ENCODE measurements at regions not wholly inside any gene's neighbourhood (a gene's known extent, or its start where the extent isn't known, plus 50 kb on each side); places are given as distances from the start of the nearest gene placed in this dataset.

DNA sequence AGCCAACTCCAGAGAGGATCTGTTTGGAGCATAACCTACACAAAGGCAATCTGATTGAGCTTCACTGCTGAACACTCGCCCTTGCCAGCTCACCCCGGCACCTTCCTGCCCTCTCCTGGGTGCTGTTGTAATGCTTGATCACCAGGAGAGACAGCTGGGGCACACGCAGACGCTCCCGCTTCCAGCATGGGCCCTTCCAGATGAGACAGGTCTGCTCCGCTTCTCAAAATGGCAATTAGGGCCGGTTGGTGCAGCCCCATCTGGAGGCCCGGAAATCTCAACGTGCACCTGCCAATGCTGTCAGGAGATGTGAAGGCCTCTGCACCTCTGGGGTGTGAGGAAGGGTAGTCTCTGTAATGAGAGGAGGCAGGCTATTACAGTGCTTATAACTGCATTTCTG lies 206.1 kb downstream of the ABCC12 start:
- Histone ChIP-seq H3K79me2 (ENCODE audit: insufficient read depth) (no peaks in the 10 kb centered on the region), H3K27me3 (replicated peaks; ENCODE audit: insufficient read depth) (no peaks in the 10 kb centered on the region), H3K4me3 (no peak overlapping the region), H3K9me2 (ENCODE audit: insufficient read depth) (no peaks in the 10 kb centered on the region), H3F3A (ENCODE audit: insufficient read depth) (no peaks in the 10 kb centered on the region), H3K27ac (no peak overlapping the region), H4K20me1 (ENCODE audit: insufficient read depth) (no peaks in the 10 kb centered on the region), H3K36me3 (ENCODE audit: low read depth) (no peaks in the 10 kb centered on the region), H3K9me3 (ENCODE audit: low read depth) (no peaks in the 10 kb centered on the region), H3K4me1 (ENCODE audit: insufficient read depth) (no peaks in the 10 kb centered on the region), H2AFZ (no peak overlapping the region), H3K9ac (no peak overlapping the region), H3K4me2 (ENCODE audit: unreplicated experiment) (no peak overlapping the region)
- in situ Hi-C loops (cut with MboI) = no loop called here
- WGBS, 2 experiments (ENCODE audit: low coverage in 1 of 2, low lambda C conversion rate in 2 of 2, missing lambda C conversion rate in 2 of 2) = 57 to 66% methylated on average over 9 of the region's 9 CpGs
- TF ChIP-seq EZH2phosphoT487 (IDR thresholded peaks at IDR 0.05; ENCODE audit: insufficient read depth, low read depth) = no peak
- no peak for TF ChIP-seq EZH2 (IDR thresholded peaks at IDR 0.05; ENCODE audit: insufficient read depth, poor library complexity, severe bottlenecking)
- DNase-seq = no peak

DNA sequence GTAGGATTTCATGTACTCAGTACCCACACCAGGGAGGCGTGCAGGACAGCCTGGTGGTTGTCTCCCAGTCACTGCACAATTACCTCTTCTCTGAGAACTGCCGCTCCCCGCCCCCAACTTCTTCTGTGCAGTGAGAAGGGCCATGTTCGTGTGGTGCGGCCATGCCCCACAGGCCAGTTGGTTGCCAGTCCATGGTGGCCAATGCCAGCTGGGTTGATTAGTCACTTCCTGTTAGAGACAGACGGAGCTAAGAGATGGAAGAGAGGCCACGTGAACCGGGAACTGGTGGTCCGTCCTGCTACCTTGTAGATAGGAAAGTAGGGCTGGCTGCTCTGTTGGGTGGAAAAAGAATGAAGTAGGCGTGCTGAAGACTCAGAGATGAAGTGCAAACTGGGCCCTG lies 206.5 kb downstream of the ABCC12 start:
- 69 to 72% methylated on average over 10 of the region's 10 CpGs for WGBS, 2 experiments (ENCODE audit: low coverage in 1 of 2, low lambda C conversion rate in 2 of 2, missing lambda C conversion rate in 2 of 2)
- in situ Hi-C loops (cut with MboI) = no loop called here

DNA sequence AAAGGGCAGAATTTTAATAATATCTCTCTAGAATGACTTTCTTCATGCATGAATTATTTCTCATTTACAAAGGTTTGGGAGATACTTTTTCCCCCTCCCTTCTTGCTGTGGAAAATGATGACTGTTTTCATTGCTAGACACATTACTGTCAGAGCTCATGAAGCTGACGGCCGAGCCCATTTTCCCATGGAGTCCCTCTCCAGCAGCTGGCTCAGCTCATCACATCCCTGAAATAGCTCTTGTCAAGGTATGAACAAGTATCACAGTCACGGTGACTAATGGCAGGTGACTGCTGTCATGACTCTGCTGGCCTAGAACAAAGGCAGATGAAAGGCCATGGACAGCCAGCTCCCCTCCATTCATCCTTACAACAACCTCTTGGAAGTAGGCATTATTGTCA lies 208.1 kb downstream of the ABCC12 start:
- in situ Hi-C loops (cut with MboI) = no loop called here
- Histone ChIP-seq H3K4me3 (no peak overlapping the region), H2AFZ (no peak overlapping the region), H3K4me2 (ENCODE audit: unreplicated experiment) (no peak overlapping the region), H3F3A (ENCODE audit: insufficient read depth) (no peaks in the 10 kb centered on the region), H3K9ac (no peak overlapping the region), H3K9me3 (ENCODE audit: low read depth) (no peaks in the 10 kb centered on the region), H3K79me2 (ENCODE audit: insufficient read depth) (no peaks in the 10 kb centered on the region), H4K20me1 (ENCODE audit: insufficient read depth) (no peaks in the 10 kb centered on the region), H3K27me3 (replicated peaks; ENCODE audit: insufficient read depth) (no peaks in the 10 kb centered on the region), H3K9me2 (ENCODE audit: insufficient read depth) (no peaks in the 10 kb centered on the region), H3K36me3 (ENCODE audit: low read depth) (no peaks in the 10 kb centered on the region), H3K4me1 (ENCODE audit: insufficient read depth) (no peaks in the 10 kb centered on the region), H3K27ac (no peak overlapping the region)
- DNase-seq = no peak
- TF ChIP-seq EZH2phosphoT487 (IDR thresholded peaks at IDR 0.05; ENCODE audit: insufficient read depth, low read depth) = no peak
- no peak for TF ChIP-seq EZH2 (IDR thresholded peaks at IDR 0.05; ENCODE audit: insufficient read depth, poor library complexity, severe bottlenecking)
- WGBS, 2 experiments (ENCODE audit: low coverage in 1 of 2, low lambda C conversion rate in 2 of 2, missing lambda C conversion rate in 2 of 2) = 64% methylated on average over 3 of the region's 3 CpGs

More for the DNA sequence above, 206.5 kb downstream of the ABCC12 start:
- no peaks in the 10 kb centered on the region for H3K4me1 ChIP-seq (ENCODE audit: insufficient read depth)
- H3K9me3 ChIP-seq (ENCODE audit: low read depth) = no peaks in the 10 kb centered on the region
- H2AFZ ChIP-seq = no peak overlapping the region
- H3K27ac ChIP-seq = no peak overlapping the region
- no peaks in the 10 kb centered on the region for H3F3A ChIP-seq (ENCODE audit: insufficient read depth)
- no peaks in the 10 kb centered on the region for H3K36me3 ChIP-seq (ENCODE audit: low read depth)
- H3K4me3 ChIP-seq = no peak overlapping the region
- no peak for DNase-seq
- H4K20me1 ChIP-seq (ENCODE audit: insufficient read depth) = no peaks in the 10 kb centered on the region
- H3K9me2 ChIP-seq (ENCODE audit: insufficient read depth) = no peaks in the 10 kb centered on the region
- H3K9ac ChIP-seq = no peak overlapping the region
- H3K4me2 ChIP-seq (ENCODE audit: unreplicated experiment) = no peak overlapping the region
- H3K27me3 ChIP-seq (replicated peaks; ENCODE audit: insufficient read depth) = no peaks in the 10 kb centered on the region
- TF ChIP-seq EZH2phosphoT487 (IDR thresholded peaks at IDR 0.05; ENCODE audit: insufficient read depth, low read depth) = no peak
- no peak for TF ChIP-seq EZH2 (IDR thresholded peaks at IDR 0.05; ENCODE audit: insufficient read depth, poor library complexity, severe bottlenecking)
- H3K79me2 ChIP-seq (ENCODE audit: insufficient read depth) = no peaks in the 10 kb centered on the region

DNA sequence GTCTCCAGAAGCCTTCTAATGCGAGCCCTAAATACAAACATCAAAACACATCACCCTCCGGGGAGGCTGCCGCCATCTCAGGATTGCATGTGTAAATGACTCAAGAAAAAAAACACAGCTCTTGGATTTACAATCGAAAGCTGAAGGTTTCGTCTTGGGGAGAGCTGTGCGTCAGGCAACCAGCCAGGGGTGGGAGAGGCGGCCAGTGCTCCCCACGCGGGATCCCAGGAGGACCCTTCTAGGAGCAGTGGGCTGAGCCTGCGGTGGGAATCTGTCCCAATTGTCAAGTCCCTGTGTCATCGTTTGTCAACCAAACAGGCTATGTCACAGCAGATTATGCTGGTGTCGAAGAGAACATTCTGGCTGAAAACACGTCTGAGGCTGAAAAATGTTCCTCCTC lies 209.7 kb downstream of the ABCC12 start:
- in situ Hi-C loops (cut with MboI) = no loop called here

DNA sequence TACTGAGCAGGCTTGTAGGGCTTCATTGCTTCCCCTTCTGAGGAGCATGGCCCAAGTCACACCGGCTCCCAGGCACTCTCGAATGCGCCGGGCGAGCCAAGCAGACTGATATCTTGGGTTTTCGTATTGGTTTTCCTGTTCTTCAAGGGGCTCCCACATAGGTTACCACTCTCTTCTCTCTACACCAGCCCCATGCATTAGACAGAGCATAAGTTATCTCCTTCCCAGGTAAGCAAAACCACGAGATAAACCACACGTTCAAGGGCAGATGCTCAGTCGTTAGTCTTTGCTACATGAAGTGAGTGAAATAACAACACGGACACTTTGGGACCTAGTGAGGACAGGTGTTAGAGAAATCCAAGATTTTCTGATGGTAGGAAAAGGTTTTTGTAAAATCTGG lies 211.2 kb downstream of the ABCC12 start:
- no peak for TF ChIP-seq EZH2phosphoT487 (IDR thresholded peaks at IDR 0.05; ENCODE audit: insufficient read depth, low read depth)
- TF ChIP-seq EZH2 (IDR thresholded peaks at IDR 0.05; ENCODE audit: insufficient read depth, poor library complexity, severe bottlenecking) = no peak
- no peaks in the 10 kb centered on the region for H3F3A ChIP-seq (ENCODE audit: insufficient read depth)
- DNase-seq = no peak
- no peak overlapping the region for H3K4me3 ChIP-seq
- H3K27ac ChIP-seq = no peak overlapping the region
- H3K4me2 ChIP-seq (ENCODE audit: unreplicated experiment) = no peak overlapping the region
- no peaks in the 10 kb centered on the region for H3K9me3 ChIP-seq (ENCODE audit: low read depth)
- H3K27me3 ChIP-seq (replicated peaks; ENCODE audit: insufficient read depth) = no peaks in the 10 kb centered on the region
- no peaks in the 10 kb centered on the region for H3K79me2 ChIP-seq (ENCODE audit: insufficient read depth)
- no peaks in the 10 kb centered on the region for H3K4me1 ChIP-seq (ENCODE audit: insufficient read depth)
- in situ Hi-C loops (cut with MboI) = no loop called here
- no peak overlapping the region for H3K9ac ChIP-seq
- H3K9me2 ChIP-seq (ENCODE audit: insufficient read depth) = no peaks in the 10 kb centered on the region
- no peaks in the 10 kb centered on the region for H4K20me1 ChIP-seq (ENCODE audit: insufficient read depth)
- H3K36me3 ChIP-seq (ENCODE audit: low read depth) = no peaks in the 10 kb centered on the region
- no peak overlapping the region for H2AFZ ChIP-seq
- 56 to 65% methylated on average over 10 of the region's 10 CpGs for WGBS, 2 experiments (ENCODE audit: low coverage in 1 of 2, low lambda C conversion rate in 2 of 2, missing lambda C conversion rate in 2 of 2)

More for the DNA sequence above, 209.7 kb downstream of the ABCC12 start:
- Histone ChIP-seq H3K27ac (no peak overlapping the region), H2AFZ (no peak overlapping the region), H3K36me3 (ENCODE audit: low read depth) (no peaks in the 10 kb centered on the region), H3K4me1 (ENCODE audit: insufficient read depth) (no peaks in the 10 kb centered on the region), H3K4me3 (no peak overlapping the region), H3F3A (ENCODE audit: insufficient read depth) (no peaks in the 10 kb centered on the region), H3K9me3 (ENCODE audit: low read depth) (no peaks in the 10 kb centered on the region), H3K27me3 (replicated peaks; ENCODE audit: insufficient read depth) (no peaks in the 10 kb centered on the region), H3K9me2 (ENCODE audit: insufficient read depth) (no peaks in the 10 kb centered on the region), H4K20me1 (ENCODE audit: insufficient read depth) (no peaks in the 10 kb centered on the region), H3K4me2 (ENCODE audit: unreplicated experiment) (no peak overlapping the region), H3K9ac (no peak overlapping the region), H3K79me2 (ENCODE audit: insufficient read depth) (no peaks in the 10 kb centered on the region)
- no peak for TF ChIP-seq EZH2phosphoT487 (IDR thresholded peaks at IDR 0.05; ENCODE audit: insufficient read depth, low read depth)
- no peak for TF ChIP-seq EZH2 (IDR thresholded peaks at IDR 0.05; ENCODE audit: insufficient read depth, poor library complexity, severe bottlenecking)
- no peak for DNase-seq
- 51 to 52% methylated on average over 13 of the region's 13 CpGs for WGBS, 2 experiments (ENCODE audit: low coverage in 1 of 2, low lambda C conversion rate in 2 of 2, missing lambda C conversion rate in 2 of 2)
